GM19397 (cell line): ENCODE measurements at regions not wholly inside any gene's neighbourhood (a gene's known extent, or its start where the extent isn't known, plus 50 kb on each side); places are given as distances from the start of the nearest gene placed in this dataset.

Experiments
- ATAC-seq: cut with Tn5 transposase; IDR thresholded peaks from one replicate; pipeline ENCODE4 v1.9.1; 2021; ENCODE audit warnings: mild to moderate bottlenecking, moderate library complexity; ENCODE audit not compliant: unreplicated experiment

GRCh38 chr4:1480720-1481119, 74.5 kb upstream of the NKX1-1 start:
- no peak for ATAC-seq

GRCh38 chr4:1479454-1479853, 73.2 kb upstream of the NKX1-1 start:
- ATAC-seq, result no peak

GRCh38 chr4:1478766-1479355, 72.6 kb upstream of the NKX1-1 start:
- ATAC-seq, result no peak

- ATAC-seq, result no peak
Measured at GRCh38 chr4:1477045-1477840, 71.0 kb upstream of the NKX1-1 start.

GRCh38 chr4:1476140-1476513, 69.9 kb upstream of the NKX1-1 start:
- ATAC-seq, result no peak

GRCh38 chr4:1475277-1476139, 69.3 kb upstream of the NKX1-1 start:
- no peak for ATAC-seq

GRCh38 chr4:1474126-1475090, 68.2 kb upstream of the NKX1-1 start:
- no peak for ATAC-seq

- ATAC-seq, result no peak
Measured at GRCh38 chr4:1473718-1474117, 67.5 kb upstream of the NKX1-1 start.

GRCh38 chr4:1472911-1473518, 66.8 kb upstream of the NKX1-1 start:
- no peak for ATAC-seq

- ATAC-seq, result no peak
Measured at GRCh38 chr4:1472148-1472797, 66.0 kb upstream of the NKX1-1 start.

- ATAC-seq, result no peak
Measured at GRCh38 chr4:1471443-1472147, 65.4 kb upstream of the NKX1-1 start.

GRCh38 chr4:1470816-1471442, 64.7 kb upstream of the NKX1-1 start:
- no peak for ATAC-seq

- no peak for ATAC-seq
Measured at GRCh38 chr4:1470393-1470670, 64.1 kb upstream of the NKX1-1 start.

GRCh38 chr4:1469607-1470392, 63.6 kb upstream of the NKX1-1 start:
- ATAC-seq, result no peak

- no peak for ATAC-seq
Measured at GRCh38 chr4:1469043-1469442, 62.8 kb upstream of the NKX1-1 start.

- ATAC-seq, result no peak
Measured at GRCh38 chr4:1467581-1468458, 61.6 kb upstream of the NKX1-1 start.

GRCh38 chr4:1466863-1467165, 60.6 kb upstream of the NKX1-1 start:
- ATAC-seq, result no peak
